Suprapubic skin (tissue), 3 donors: ENCODE measurements at regions not wholly inside any gene's neighbourhood (a gene's known extent, or its start where the extent isn't known, plus 50 kb on each side); places are given as distances from the start of the nearest gene placed in this dataset.

ENCODE experiments used
- CTCF ChIP-seq, 2 donors: fragments of 200-600 bp in 1 of 2; fragments of 450-650 bp in 1 of 2; sonication (generic) in 1 of 2; IDR thresholded peaks; one replicate each; pipeline ENCODE4 v1.5.1; 2016 to 2019; ENCODE audit warnings: antibody characterized with exemption in 2 of 2, mild to moderate bottlenecking in 1 of 2, moderate library complexity in 1 of 2
- EP300 ChIP-seq: sonication (generic); formaldehyde crosslinking; IDR thresholded peaks from one replicate; pipeline ENCODE4 v1.6.1; 2017; ENCODE audit warnings: antibody characterized with exemption
- POLR2A ChIP-seq, 2 donors: fragments of 450-650 bp; IDR thresholded peaks; one replicate each; pipeline ENCODE4 v1.6.1; 2017; ENCODE audit warnings: antibody characterized with exemption in 2 of 2, mild to moderate bottlenecking in 2 of 2, moderate library complexity in 2 of 2

DNA sequence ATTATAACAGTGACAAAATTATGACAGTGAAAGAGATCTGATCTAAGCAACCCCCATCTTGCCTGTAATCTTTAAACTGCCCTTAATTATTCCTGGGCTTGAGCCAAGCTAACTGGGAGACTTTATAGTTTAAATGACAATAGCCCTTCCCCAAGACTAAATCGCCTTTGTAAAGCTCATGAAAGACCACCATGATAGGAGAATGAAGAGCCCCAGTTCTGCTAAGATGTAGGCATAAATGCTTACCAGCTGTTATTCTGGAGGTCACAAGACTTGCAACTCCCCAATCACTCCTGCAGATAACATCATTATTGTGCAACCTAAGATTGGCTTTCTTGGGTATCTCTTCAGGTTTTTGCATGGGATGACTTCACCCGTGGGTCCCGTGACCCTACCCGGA lies 599.7 kb downstream of the KCNH5 start:
- no peak for TF ChIP-seq CTCF (IDR thresholded peaks at IDR 0.05)
- no peak for TF ChIP-seq POLR2A (IDR thresholded peaks at IDR 0.05)
- TF ChIP-seq EP300, result no peak
